ENCODE measurements at regions not wholly inside any gene's neighbourhood (a gene's known extent, or its start where the extent isn't known, plus 50 kb on each side); places are given as distances from the start of the nearest gene placed in this dataset.

- Histone ChIP-seq H2BK20ac (ENCODE audit: low read length) (no peak overlapping the region), H3K36me3 (ENCODE audit: control insufficient read depth in 2 of 4, insufficient read depth in 4 of 4, low read length in 3 of 4) (peaks cover 0 to 16% (median 11%) of the 10 kb centered on the region in 4 experiments; a peak in 6 of 8 replicates), H3K4me2 (ENCODE audit: insufficient read depth in 1 of 2, low read depth in 2 of 2, low read length in 2 of 2) (no peak overlapping the region), H2BK15ac (ENCODE audit: low read length) (no peak overlapping the region), H3K27me3 (replicated peaks in 1 of 4; ENCODE audit: control insufficient read depth in 3 of 4, extremely low read depth in 1 of 4, insufficient read depth in 3 of 4, low read length in 3 of 4) (no peaks in the 10 kb centered on the region), H2BK12ac (ENCODE audit: low read depth, low read length) (no peak overlapping the region), H4K20me1 (replicated peaks in 1 of 2; ENCODE audit: control insufficient read depth in 1 of 2, insufficient read depth in 2 of 2, low read length in 2 of 2) (peaks cover 3 to 16% of the 10 kb centered on the region in 2 experiments), H3K9ac (replicated peaks in 1 of 4; ENCODE audit: extremely low read depth in 1 of 4, low read depth in 3 of 4, low read length in 3 of 4) (no peak overlapping the region), H2AK5ac (ENCODE audit: low read depth, low read length) (no peak overlapping the region), H3K14ac (ENCODE audit: insufficient read length) (no peak overlapping the region), H3K79me1 (ENCODE audit: low read depth, low read length) (peaks cover 2% of the 10 kb centered on the region; the same call in 1 of the 2 replicates), H3K9me3 (ENCODE audit: insufficient read depth in 2 of 2, low read depth in 1 of 2, low read length in 1 of 2) (no peaks in the 10 kb centered on the region; a peak in 1 of 4 replicates), H4K8ac (ENCODE audit: extremely low read depth, insufficient read depth, low read length) (no peak overlapping the region), H3K23me2 (ENCODE audit: low read depth, low read length) (no peaks in the 10 kb centered on the region), H2AFZ (ENCODE audit: low read length) (no peak overlapping the region), H3K27ac (ENCODE audit: low read depth, low read length) (no peak overlapping the region), H3K18ac (ENCODE audit: extremely low read depth, low read length) (no peak overlapping the region), H3K79me2 (ENCODE audit: control insufficient read depth in 1 of 2, insufficient read depth in 2 of 2, low read length in 2 of 2) (no peaks in the 10 kb centered on the region), H3K23ac (ENCODE audit: insufficient read length) (no peak overlapping the region), H3K4me3 (ENCODE audit: extremely low read depth in 1 of 4, insufficient read depth in 2 of 4, low read depth in 3 of 4, low read length in 4 of 4) (no peak overlapping the region), H4K5ac (ENCODE audit: insufficient read length, low read depth, low read length) (no peak overlapping the region), H3K4ac (replicated peaks; ENCODE audit: insufficient read length, low read depth, low read length) (no peak overlapping the region), H3K56ac (replicated peaks; ENCODE audit: insufficient read length, low read depth, low read length) (no peak overlapping the region), H4K91ac (replicated peaks; ENCODE audit: insufficient read length, low read length) (no peak overlapping the region), H2BK120ac (replicated peaks; ENCODE audit: low read depth, low read length) (no peak overlapping the region), H3K4me1 (replicated peaks in 1 of 4; ENCODE audit: control insufficient read depth in 3 of 4, insufficient read depth in 4 of 4, low read length in 3 of 4) (0 out of 7 replicates have a peak, but pooled peaks cover 0 to 3% (median 0%) of the 10 kb centered on the region in 4 experiments), H2BK5ac (ENCODE audit: low read depth, low read length) (no peak overlapping the region)
- ChIA-PET CTCF (ENCODE audit: partially characterized antibody) (interaction anchor here (0.6 to 2.3 kb wide), 10 partner anchors 8 to 383 kb away, joined by 3 to 7 read pairs (median 4); no protein-coding TSS in a partner anchor), POLR2A (ENCODE audit: partially characterized antibody) (interaction anchor here (0.6 to 1.3 kb wide), 4 partner anchors 11 to 173 kb away, joined by 3 to 5 read pairs (median 3); no protein-coding TSS in a partner anchor)
- no peak for TF ChIP-seq RAD21 (IDR thresholded peaks at IDR 0.05 in 1 of 2, conservative IDR thresholded peaks at IDR 0.05 in 1 of 2; ENCODE audit: low read depth in 2 of 2, low read length in 2 of 2)
- no peak for TF ChIP-seq SP4 (IDR thresholded peaks at IDR 0.05; ENCODE audit: low read length)
- TF ChIP-seq SRF (IDR thresholded peaks at IDR 0.05; ENCODE audit: low read depth, low read length): no peak
- no peak for TF ChIP-seq JUN (IDR thresholded peaks at IDR 0.05; ENCODE audit: low read depth, low read length)
- no peak for TF ChIP-seq RXRA (IDR thresholded peaks at IDR 0.05; ENCODE audit: insufficient read depth, low read depth, low read length)
- TF ChIP-seq CTBP2 (IDR thresholded peaks at IDR 0.05; ENCODE audit: borderline replicate concordance, insufficient read depth, insufficient read length, low read length): no peak
- TF ChIP-seq SIRT6 (IDR thresholded peaks at IDR 0.05; ENCODE audit: low read length): no peak
- no peak for TF ChIP-seq GTF2F1 (IDR thresholded peaks at IDR 0.05; ENCODE audit: borderline replicate concordance, low read depth, low read length)
- no peak for TF ChIP-seq CBX8 (IDR thresholded peaks at IDR 0.05; ENCODE audit: borderline replicate concordance, low read depth, low read length)
- DNase-seq (ENCODE audit: low read depth in 1 of 2, low spot score in 2 of 2) (no peak), FAIRE-seq (no peak)
- WGBS, 2 experiments (ENCODE audit: extremely low coverage in 1 of 2, insufficient coverage in 1 of 2, insufficient read length in 1 of 2, insufficient replicate concordance in 2 of 2, low coverage in 1 of 2, low lambda C conversion rate in 2 of 2, missing lambda C conversion rate in 1 of 2): 96% methylated on average over 5 of the region's 5 CpGs; no CpG with 5 or more reads in 1 of the 2 experiments
These were observed 108.5 kb downstream of the PTPRS start for GRCh38 chr19:5231857-5232678.

All from H1 (cell line).